ENCODE measurements at regions not wholly inside any gene's neighbourhood (a gene's known extent, or its start where the extent isn't known, plus 50 kb on each side); places are given as distances from the start of the nearest gene placed in this dataset.
A peak's percentile ranks its signal among the peaks of the same experiment; 100 is the strongest.
"Not testable (repeated sequence)": the region's sequence is repeated elsewhere in the genome, so short reads cannot be mapped to it uniquely, and the experiment has no call there.

- DNase-seq = no peak
Observed at GRCh38 chr2:239804161-239805042, 220.7 kb downstream of the NDUFA10 start.

GRCh38 chr2:239803766-239804115 is 221.4 kb downstream of the NDUFA10 start:
- no peak for DNase-seq

GRCh38 chr2:239803102-239803765 is 221.9 kb downstream of the NDUFA10 start:
- no peak for DNase-seq

- DNase-seq = no peak
Observed at GRCh38 chr2:239802185-239802649, 222.9 kb downstream of the NDUFA10 start.

GRCh38 chr2:239801404-239802184 is 223.5 kb downstream of the NDUFA10 start:
- DNase-seq = no peak

- DNase-seq = peak; percentile 49
Observed at GRCh38 chr2:239800785-239801386, 224.3 kb downstream of the NDUFA10 start.

- no peak for DNase-seq
Observed at GRCh38 chr2:239797316-239797715, 227.8 kb downstream of the NDUFA10 start.

- DNase-seq = not testable (repeated sequence)
Observed at GRCh38 chr2:239795761-239796160, 229.4 kb downstream of the NDUFA10 start.

GRCh38 chr2:239793836-239794235 is 231.3 kb downstream of the NDUFA10 start:
- DNase-seq = no peak

GRCh38 chr2:239793086-239793485 is 232.1 kb downstream of the NDUFA10 start:
- no peak for DNase-seq

GRCh38 chr2:239792405-239793084 is 232.6 kb downstream of the NDUFA10 start:
- DNase-seq = no peak

- DNase-seq = no peak
Observed at GRCh38 chr2:239791526-239792404, 233.4 kb downstream of the NDUFA10 start.

GRCh38 chr2:239790721-239791120 is 234.4 kb downstream of the NDUFA10 start:
- no peak for DNase-seq

- DNase-seq = no peak
Observed at GRCh38 chr2:239790313-239790712, 234.8 kb downstream of the NDUFA10 start.

- no peak for DNase-seq
Observed at GRCh38 chr2:239789711-239790110, 235.4 kb downstream of the NDUFA10 start.

- no peak for DNase-seq
Observed at GRCh38 chr2:239788576-239789098, 236.5 kb downstream of the NDUFA10 start.

- DNase-seq = no peak
Observed at GRCh38 chr2:239787538-239788050, 237.5 kb downstream of the NDUFA10 start.

- DNase-seq = no peak
Observed at GRCh38 chr2:239786791-239787190, 238.4 kb downstream of the NDUFA10 start.

GRCh38 chr2:239781454-239781853 is 243.7 kb downstream of the NDUFA10 start:
- no peak for DNase-seq
